NOMO-1 treated with dmso at 0.1 percent for 144 hours (cell line): ENCODE measurements at regions not wholly inside any gene's neighbourhood (a gene's known extent, or its start where the extent isn't known, plus 50 kb on each side); places are given as distances from the start of the nearest gene placed in this dataset.
"Not testable (repeated sequence)": the region's sequence is repeated elsewhere in the genome, so short reads cannot be mapped to it uniquely, and the experiment has no call there.

Experiments used
- DNase-seq: peaks from one replicate; lab custom pipeline; 2025; ENCODE audit not compliant: unreplicated experiment; lab: John Stamatoyannopoulos, UW

DNA sequence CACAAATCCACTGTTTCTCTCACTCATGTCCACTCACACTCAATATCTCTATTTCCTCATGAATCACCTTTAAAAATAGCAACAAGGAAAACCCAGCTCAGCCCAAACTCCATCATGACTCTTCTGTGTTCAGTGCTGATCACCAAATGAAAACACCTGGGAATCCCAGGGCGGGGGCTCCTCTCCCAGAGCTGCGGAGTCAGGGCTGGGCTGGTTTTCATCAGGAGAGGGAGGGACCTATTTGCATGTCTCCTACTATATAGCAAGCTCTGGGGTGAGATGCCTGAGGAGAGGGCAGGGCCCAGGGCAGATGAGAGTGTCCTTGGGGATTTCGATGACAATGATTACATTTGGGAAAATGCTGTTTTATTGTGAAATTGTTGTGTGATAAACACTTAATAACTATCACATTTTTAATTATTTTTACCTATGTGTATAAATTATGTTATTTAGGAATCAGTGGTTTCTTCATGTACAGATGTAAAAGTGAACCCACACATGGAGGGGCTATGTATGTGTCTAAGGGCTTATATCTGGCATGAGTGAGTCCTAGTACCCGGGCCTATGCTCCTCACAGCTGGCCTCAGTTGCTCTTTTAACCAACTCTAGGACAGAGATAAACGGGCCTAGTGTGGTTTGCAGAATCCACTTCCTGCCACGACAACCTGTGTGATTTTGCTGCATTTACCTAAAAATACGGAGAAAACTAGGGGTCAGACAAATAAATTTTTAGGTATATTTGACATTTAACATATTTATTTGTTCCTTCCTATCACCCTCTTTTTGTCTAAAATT lies 1131.9 kb downstream of the TMEM121 start:
- not testable (repeated sequence) for DNase-seq

DNA sequence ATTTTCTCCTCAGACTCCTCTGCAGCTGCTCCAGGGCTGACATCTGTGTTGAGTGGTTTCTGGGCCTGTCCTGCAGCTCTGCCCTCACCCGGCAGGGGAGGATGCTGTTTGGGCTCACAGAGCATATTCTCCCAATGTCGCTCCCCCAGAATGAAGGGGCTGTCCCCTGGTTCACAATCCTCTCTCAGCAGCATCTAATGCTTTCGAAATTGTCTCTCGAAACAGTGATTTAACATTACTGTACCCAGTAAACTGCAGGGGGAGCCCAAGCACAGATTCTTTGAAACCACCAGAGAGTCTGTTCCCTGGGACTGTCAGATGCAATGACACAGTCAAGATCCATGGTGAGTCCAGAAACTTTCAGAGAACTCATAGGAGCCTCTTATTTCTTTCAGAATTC lies 1135.2 kb downstream of the TMEM121 start:
- not testable (repeated sequence) for DNase-seq

DNA sequence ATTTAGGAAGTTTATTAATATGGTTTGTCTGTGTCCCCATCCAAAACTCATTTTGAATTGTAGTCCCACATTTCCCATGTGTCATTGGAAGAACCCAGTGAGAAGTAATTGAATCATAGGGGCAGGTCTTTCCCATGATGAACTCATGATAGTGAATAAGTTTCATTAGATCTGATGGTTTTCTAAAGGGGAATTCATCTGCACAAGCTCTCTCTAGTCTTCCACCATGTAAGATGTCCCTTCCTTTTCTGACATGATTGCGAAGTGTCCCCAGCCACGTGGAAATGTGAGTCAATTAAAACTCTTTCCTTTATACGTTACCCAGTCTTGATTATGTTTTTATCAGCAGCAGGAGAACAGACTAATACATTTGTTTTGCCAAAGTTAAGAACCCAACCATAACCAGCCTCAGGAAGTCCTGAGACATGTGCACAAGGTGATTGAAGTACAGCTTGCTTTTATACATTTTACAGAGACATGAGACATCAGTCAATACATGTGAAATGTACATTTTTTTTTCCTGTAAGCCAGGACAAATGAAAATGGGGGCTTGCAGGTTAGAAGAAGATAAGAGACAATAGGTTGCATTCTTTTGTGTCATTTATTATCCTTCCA lies 1136.7 kb downstream of the TMEM121 start:
- no peak for DNase-seq

DNA sequence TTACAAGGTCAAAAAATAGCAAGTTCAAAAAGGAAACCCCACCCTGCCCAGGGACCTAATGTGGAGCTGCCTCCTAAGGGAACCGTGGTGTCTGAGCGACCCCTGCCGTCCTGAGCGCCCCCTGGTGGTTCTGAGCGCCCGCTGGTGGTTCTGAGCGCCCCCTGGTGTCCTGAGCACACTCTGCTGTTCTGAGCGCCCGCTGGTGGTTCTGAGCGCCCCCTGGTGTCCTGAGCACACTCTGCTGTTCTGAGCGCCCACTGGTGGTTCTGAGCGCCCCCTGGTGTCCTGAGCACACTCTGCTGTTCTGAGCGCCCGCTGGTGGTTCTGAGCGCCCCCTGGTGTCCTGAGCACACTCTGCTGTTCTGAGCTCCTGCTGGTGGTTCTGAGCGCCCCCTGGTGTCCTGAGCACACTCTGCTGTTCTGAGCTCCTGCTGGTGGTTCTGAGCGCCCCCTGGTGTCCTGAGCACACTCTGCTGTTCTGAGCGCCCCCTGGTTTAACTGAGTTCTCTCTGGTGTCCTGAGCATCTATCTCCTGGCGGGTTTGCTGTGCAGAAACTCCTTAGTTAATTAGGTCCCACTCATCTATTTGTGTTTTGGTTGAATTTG lies 1137.5 kb downstream of the TMEM121 start:
- not testable (repeated sequence) for DNase-seq

DNA sequence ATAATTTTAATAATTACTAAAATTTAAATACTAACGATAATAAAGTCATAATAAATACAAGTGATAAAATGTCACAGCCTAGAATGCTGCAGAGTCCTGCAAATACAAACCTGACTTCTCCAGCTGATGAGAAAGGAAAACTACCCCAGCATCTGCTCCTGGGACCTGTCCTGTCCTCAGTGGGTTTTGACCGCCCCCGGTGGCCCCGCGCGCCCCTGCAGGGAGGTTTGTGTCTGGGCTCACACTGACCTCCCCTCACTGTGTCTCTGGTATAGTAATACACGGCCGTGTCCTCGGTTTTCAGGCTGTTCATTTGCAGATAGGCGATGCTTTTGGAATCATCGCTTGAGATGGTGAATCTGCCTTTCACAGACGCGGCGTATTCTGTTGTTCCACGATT lies 1139.4 kb downstream of the TMEM121 start:
- DNase-seq = no peak

DNA sequence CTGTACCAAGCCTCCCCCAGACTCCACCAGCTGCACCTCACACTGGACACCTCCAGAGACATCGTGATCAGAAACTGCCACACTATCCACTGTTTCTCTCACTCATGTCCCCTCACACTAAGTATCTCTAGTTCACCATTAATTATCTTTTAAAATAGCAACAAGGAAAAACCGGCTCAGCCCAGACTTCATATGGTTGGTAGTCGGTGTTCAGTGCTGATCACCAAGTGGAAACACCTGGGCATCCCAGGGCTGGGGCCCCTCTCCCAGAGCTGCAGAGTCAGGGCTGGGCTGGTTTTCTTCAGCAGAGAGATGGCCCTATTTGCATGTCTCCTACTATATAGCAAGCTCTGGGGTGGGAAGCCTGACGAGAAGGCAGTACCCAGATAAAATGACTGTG lies 1140.0 kb downstream of the TMEM121 start:
- DNase-seq = no peak

DNA sequence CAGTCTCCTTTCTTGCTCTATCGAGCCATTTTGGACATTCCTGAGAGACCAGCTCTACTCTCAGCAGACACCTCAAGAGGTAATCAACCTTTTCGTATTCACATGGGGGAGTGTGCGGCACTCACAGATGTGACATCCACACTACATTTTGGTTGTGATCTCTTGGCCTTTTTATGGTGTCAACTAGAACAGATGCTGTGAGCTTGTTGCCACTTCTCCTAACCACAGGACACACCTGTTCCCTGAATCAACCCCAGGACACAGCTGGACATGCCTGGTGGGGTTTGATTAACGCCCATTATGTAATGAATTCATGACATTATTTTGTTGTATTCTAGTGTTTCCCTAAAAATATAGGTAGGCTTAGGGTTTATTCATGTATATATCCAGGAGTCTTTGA lies 1143.6 kb downstream of the TMEM121 start:
- DNase-seq = no peak

DNA sequence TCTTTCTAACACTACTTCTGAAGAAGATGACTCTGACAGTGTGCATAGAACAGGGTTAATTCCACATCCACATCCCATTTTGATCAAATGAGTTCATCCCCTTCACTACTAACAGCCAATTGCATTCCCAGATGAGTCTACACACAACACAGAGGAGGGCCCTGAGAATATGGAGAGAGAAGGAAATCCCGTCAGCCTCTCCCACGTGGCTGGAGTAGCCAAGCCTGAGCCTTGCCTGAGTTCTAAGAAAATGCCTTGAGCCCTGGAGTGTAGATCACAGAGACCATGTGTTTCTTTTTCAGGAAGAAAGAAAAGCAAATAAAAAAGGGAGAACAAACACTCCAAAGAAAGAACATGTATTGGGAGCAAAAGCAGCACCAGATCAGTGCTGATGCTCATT lies 1147.7 kb downstream of the TMEM121 start:
- DNase-seq = not testable (repeated sequence)

DNA sequence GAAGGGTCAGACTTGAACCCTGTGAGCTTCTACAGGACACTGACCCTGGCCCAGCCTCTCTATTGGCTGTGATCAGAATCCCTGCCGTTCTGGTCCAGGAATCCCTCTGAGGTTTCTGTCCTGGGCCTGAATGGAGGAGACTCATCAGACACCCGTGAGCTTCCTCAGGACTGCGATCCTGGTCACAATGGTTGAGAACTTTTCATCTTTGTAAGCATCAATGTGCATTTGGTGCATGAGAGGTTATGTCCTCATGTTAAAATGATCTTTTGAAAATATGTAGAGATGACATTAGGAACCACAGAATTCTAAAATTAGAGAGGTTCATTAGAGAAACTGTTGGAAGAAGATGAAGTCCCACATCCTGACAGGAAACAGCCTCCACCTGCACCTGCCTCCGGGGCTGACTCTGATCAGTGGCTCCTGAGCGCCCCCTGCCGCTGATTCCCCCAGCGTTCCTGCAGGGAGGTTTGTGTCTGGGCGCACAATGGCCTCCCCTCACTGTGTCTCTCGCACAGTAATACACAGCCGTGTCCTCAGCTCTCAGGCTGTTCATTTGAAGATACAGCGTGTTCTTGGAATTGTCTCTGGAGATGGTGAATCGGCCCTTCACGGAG lies 1148.2 kb downstream of the TMEM121 start:
- not testable (repeated sequence) for DNase-seq

DNA sequence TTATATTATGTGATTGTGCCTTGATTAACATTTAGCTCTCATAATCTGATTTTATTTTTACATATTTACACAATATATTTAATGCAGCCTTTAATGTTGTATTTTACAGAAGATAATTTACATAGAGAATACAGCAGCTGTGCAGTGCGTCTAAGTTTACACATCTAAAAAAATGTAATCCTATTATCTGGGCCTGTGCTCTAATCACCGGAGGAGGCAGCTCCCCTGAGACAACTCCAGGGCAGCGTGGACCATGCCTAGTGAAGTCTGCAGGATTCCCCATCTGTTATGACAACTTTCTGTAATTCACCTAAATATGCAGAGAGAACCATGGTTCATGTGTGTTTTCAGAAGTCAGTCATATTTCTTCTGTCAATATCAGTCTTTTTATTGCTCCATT lies 1149.3 kb downstream of the TMEM121 start:
- DNase-seq = not testable (repeated sequence)

DNA sequence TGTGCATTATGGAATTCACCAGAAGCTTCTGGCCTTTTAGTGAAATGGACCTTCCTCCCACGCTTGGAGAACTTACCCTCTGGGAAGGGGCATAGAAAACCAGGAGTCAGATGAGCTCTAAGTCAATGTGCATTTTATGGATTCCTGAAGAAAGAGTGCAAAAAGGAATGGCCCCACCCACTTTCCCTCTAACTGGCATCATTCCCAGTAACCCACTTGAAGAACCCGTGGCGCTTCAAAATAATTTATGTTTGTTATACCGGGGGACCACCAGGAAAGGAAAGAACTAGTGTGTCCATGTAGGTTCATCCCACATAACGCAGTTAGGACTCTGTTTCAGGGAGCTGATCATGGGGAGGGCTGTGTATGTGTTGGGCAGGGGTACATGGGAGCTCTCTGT lies 1153.4 kb downstream of the TMEM121 start:
- DNase-seq = no peak

DNA sequence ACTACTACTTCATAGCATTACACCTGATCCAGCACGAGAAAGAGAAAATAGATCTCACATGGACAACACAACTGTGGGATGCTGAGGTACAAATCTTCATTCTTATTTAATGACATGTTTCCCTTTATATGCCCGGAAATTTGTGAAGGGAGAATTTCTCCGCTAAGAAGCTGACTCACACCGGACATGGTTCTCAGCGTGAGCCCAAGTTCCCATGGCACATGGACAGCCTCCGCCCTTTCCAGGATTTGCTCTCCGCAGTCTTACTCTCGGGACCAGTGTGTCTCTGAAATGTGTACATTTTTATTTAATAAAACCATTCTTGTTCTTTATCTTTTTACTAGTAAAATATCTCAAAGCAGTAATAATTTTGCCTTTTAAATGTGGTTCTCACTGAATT lies 1154.8 kb downstream of the TMEM121 start:
- no peak for DNase-seq

DNA sequence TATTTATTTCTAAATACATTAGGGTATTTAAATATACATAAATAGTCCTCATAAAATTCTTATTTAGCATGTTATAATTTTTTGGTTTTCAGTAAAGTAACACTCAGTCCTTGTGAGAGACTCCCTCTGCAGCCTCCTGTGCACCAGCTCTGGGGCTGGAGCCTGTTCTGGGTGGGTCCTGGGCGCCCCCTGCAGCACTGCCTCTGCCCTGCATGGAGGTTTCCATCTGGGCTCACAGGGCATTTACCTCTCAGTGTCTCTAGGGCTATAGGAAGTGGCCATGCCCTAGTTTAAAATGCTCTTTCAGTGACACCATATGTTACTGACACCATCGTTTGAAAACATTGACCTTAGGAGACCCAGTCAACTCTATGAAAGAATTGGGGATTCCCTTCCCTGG lies 1155.2 kb downstream of the TMEM121 start:
- DNase-seq = no peak

DNA sequence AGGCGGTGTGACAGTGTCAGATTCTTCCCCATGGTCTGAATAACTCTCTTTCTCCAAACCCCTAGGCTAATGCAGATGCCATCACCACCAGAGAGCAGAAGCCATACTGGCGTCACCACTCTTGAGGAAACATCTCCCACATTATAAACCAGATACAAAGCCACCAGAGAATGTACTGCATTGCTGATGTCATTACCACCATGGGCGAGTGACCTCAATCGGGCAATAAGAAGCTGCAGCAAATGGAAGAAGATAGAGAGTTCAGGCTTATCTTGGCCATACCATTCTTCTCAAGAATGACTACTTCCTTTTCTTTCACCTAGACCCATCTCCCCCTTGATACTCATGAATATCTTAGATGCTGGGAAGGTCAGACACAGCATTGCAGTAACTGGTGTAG lies 1157.2 kb downstream of the TMEM121 start:
- no peak for DNase-seq

DNA sequence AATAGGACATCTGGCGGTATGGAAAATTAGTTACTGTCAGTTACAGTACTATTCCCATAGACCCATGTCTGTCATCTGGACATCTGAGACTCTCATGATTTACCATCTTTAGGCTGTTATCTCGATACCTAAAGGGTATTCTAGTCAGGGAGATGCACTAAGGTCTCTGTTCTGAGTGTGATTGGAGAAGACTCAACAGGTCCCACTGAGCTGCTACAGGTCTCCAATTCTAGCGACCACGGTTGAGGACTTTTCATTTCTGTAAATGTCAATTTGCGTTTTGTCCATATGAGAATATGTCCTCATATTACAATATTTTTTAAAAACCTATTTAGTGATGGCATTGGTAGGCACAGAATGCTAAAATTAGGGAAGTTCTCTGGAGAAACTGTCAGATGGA lies 1160.2 kb downstream of the TMEM121 start:
- DNase-seq = no peak

DNA sequence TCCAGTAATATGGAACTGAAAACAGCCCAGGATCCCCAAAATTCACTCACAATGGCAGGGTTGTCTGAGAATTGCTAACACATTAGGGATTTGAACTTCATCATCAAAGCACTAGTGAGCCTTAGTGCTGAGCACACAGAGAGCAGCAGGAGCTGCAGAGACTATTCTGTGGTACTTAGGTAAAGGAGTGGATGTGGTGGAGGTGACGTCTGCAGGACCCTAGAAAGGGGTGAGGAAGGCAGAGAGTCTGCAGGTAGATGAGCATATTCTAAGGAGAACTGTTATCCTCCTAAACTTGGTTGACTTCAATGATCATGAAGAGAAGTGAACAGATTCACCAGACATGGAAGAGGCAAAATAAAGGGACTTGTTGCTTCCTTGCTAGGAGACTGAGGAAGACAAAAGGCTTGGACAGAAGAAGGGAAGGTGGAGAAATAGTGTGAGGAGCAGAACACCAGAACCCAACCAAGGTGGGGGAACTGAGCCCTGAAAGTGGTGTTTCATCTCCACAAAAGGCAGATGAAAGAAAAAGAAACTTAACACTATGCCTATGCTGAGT lies 1164.0 kb downstream of the TMEM121 start:
- DNase-seq = no peak

DNA sequence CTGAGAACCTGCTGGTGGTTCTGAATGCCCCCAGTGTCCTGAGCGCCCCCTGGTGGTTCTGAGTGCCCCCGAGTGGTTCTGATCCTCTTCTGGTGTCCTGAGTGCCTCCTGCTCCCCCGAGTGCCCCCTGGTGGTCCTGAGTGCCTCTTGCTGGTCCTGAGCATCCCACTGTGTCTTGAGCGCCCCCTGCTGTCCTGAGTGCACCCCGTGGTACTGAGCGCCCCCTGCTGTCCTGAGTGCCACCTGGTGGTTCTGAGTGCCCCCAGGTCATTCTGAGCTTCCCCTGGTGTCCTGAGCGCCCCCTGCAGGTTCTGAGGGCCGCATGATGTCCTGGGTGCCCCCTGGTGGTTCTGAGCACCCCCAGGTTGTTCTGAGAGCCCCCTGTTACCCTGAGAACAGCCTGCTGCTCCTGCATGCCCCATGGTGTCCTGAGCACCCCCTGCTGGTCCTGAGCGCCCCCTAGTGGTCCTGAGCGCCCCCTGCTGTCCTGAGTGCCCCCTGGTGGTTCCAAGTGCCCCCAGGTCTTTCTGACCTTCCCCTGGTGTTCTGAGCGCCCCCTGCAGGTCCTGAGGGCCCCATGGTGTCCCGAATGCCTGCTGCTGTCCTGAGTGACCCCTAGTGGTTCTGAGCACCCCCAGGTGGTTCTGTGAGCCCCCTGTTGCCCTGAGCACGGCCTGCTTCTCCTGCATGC lies 1165.4 kb downstream of the TMEM121 start:
- peak; percentile 14 for DNase-seq

DNA sequence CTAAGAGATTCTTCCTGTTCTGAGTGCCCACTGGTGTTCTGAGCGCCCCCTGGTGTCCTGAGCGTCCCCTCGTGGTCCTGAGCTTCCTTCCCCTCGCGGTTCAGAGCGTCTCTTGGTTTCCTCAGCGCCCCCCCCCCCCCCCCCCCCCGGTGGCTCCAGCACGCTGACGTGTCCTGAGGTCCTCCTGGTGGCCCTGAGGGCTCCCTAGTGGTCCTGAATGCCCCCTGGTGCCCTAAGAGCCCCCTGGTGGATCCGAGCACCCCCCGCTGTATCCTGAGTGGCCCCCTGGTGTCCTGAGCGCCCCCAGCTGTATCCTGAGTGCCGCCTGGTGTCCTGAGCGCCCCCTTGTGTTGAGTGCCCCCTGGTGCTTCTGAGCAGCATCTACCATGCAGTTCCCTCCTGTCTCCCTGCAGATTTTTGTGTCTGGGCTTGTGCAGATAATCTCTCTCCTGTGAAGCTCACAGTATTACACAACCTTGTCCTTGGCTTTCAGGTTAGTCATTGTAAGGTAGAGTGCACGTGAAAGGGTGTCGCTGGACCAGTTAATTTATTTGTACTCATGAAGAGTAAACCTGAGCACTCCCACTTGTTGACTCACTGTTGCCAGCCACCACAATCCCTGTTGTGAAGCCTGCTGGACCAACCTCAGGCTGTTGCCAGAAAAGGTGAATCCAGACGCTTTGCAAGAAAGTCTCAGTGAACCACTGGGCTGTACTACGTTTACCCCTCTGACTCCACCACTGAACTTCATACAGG lies 1168.4 kb downstream of the TMEM121 start:
- peak; percentile 49 for DNase-seq

DNA sequence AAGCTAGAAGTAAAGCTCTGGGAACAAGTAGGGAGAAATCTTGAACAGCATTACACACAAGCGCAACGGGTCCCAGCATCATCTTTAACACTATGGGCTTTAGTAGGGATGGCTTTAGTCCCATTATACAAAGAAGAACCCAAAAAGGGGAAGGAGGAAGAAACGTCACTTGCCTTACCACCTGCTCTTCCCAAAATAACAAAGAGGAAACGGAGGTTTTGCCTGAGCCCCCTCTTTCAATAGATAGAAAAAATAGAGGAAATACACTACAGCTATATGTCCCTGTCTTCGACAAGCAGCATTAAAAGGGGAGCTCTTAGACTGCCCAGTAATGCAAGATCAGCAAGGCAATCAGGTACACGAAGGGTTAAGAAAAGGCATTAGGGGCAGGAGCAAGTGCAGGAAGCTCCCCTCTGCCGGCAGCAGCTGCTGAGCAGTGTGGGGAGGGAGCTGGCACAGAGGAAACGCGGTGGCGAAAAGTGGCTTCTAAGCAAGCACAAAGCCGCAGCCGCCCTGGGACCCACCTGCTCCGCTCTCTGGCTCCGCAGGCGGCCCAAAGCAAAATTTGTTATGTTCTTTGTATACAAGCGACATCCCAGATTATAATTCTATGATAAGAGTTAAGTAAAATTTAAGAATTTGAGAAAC lies 1172.4 kb downstream of the TMEM121 start:
- DNase-seq = not testable (repeated sequence)

DNA sequence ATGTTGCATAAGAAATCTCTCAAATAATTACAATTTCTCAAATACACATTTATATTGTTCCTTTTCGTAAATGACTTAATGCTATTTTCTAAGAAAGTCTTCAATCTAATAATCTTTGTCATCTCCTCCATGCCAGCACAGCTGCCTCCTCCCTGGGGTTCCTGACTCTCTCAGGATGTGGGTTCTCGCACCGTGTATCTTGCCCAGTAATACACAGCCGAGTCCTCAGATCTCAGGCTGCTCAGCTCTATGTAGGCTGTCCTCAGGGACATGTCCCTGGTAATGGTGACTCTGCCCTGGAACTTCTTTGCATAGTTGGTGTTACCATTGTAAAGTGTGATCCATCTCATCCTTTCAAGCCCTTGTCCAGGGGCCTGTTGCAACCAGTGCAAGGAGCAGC lies 1177.3 kb downstream of the TMEM121 start:
- not testable (repeated sequence) for DNase-seq
